KMS-11 (cell line): ENCODE measurements at regions not wholly inside any gene's neighbourhood (a gene's known extent, or its start where the extent isn't known, plus 50 kb on each side); places are given as distances from the start of the nearest gene placed in this dataset.

Experiments
- H2AFZ ChIP-seq: fragments of 200-600 bp; sonication (generic); 2 replicates; pipeline ENCODE4 v1.6.1; 2016; ENCODE audit warnings: antibody characterized with exemption, mixed run types, low read depth
- H3K27ac ChIP-seq: fragments of 200-600 bp; sonication (generic); 2 replicates; pipeline ENCODE4 v1.6.1; 2016; ENCODE audit warnings: mild to moderate bottlenecking, mixed run types
- H3K27me3 ChIP-seq: fragments of 200-600 bp; sonication (generic); 2 replicates; pipeline ENCODE4 v1.6.1; 2017; ENCODE audit warnings: mild to moderate bottlenecking, low read depth, mixed run types, moderate library complexity; ENCODE audit not compliant: insufficient read depth
- H3K36me3 ChIP-seq: fragments of 200-600 bp; sonication (generic); 2 replicates; pipeline ENCODE4 v1.6.1; 2017; ENCODE audit warnings: mild to moderate bottlenecking, mixed run types; ENCODE audit not compliant: insufficient read depth
- H3K4me1 ChIP-seq: fragments of 200-600 bp; sonication (generic); 2 replicates; pipeline ENCODE4 v1.6.1; 2016; ENCODE audit warnings: mild to moderate bottlenecking, low read depth, mixed run types; ENCODE audit not compliant: poor library complexity, severe bottlenecking
- H3K4me2 ChIP-seq: fragments of 200-600 bp; sonication (generic); 2 replicates; pipeline ENCODE4 v1.7.0; 2016; ENCODE audit warnings: mild to moderate bottlenecking, mixed run types
- H3K4me3 ChIP-seq: fragments of 200-600 bp; sonication (generic); IDR thresholded peaks from 2 replicates; pipeline ENCODE4 v1.6.1; 2017; ENCODE audit warnings: low read depth, low read length, mixed read lengths; ENCODE audit not compliant: insufficient read depth
- H3K79me2 ChIP-seq: fragments of 200-600 bp; sonication (generic); 2 replicates; pipeline ENCODE4 v1.6.1; 2016; ENCODE audit warnings: low read depth, mixed run types; ENCODE audit not compliant: insufficient read depth
- H3K9ac ChIP-seq: fragments of 200-600 bp; sonication (generic); 2 replicates; pipeline ENCODE4 v1.6.1; 2016; ENCODE audit warnings: mild to moderate bottlenecking, mixed run types
- H4K20me1 ChIP-seq: fragments of 200-600 bp; sonication (generic); 2 replicates; pipeline ENCODE4 v1.6.1; 2016; ENCODE audit warnings: mild to moderate bottlenecking, mixed run types; ENCODE audit not compliant: insufficient read depth
- CTCF ChIP-seq: fragments of 200-600 bp; sonication (generic); conservative IDR thresholded peaks from 2 replicates; pipeline ENCODE4 v1.6.1; 2017; ENCODE audit warnings: low read depth, mild to moderate bottlenecking, antibody characterized with exemption, low read length, moderate library complexity, mixed read lengths

GRCh38 chr3:62961874-62962556, 86.8 kb upstream of the CADPS start:
- Histone ChIP-seq H3K27me3 (no peaks in the 10 kb centered on the region), H3K4me3 (no peak overlapping the region), H3K4me1 (no peaks in the 10 kb centered on the region), H3K4me2 (no peak overlapping the region), H3K79me2 (no peaks in the 10 kb centered on the region), H3K9ac (no peak overlapping the region), H3K27ac (no peak overlapping the region), H4K20me1 (no peaks in the 10 kb centered on the region), H2AFZ (no peak overlapping the region), H3K36me3 (no peaks in the 10 kb centered on the region)
- no peak for TF ChIP-seq CTCF

GRCh38 chr3:62962714-62963113, 87.5 kb upstream of the CADPS start:
- H3K79me2 ChIP-seq, result no peaks in the 10 kb centered on the region
- no peak overlapping the region for H3K27ac ChIP-seq
- no peak for TF ChIP-seq CTCF

GRCh38 chr3:62965311-62965710, 90.1 kb upstream of the CADPS start:
- no peaks in the 10 kb centered on the region for H3K4me1 ChIP-seq
- H3K9ac ChIP-seq, result no peak overlapping the region
- H3K4me2 ChIP-seq, result no peak overlapping the region
- no peaks in the 10 kb centered on the region for H3K36me3 ChIP-seq
- no peaks in the 10 kb centered on the region for H4K20me1 ChIP-seq
- no peaks in the 10 kb centered on the region for H3K27me3 ChIP-seq
- H3K79me2 ChIP-seq, result no peaks in the 10 kb centered on the region
- no peak overlapping the region for H2AFZ ChIP-seq
- no peak overlapping the region for H3K4me3 ChIP-seq
- no peak overlapping the region for H3K27ac ChIP-seq
- TF ChIP-seq CTCF, result no peak

More at GRCh38 chr3:62962714-62963113, 87.5 kb upstream of the CADPS start:
- H3K4me3 ChIP-seq, result no peak overlapping the region
- no peak overlapping the region for H3K9ac ChIP-seq
- no peaks in the 10 kb centered on the region for H3K4me1 ChIP-seq
- no peaks in the 10 kb centered on the region for H3K36me3 ChIP-seq
- H3K4me2 ChIP-seq, result no peak overlapping the region
- H3K27me3 ChIP-seq, result no peaks in the 10 kb centered on the region
- H2AFZ ChIP-seq, result no peak overlapping the region
- H4K20me1 ChIP-seq, result no peaks in the 10 kb centered on the region

- Histone ChIP-seq H3K36me3 (no peaks in the 10 kb centered on the region), H3K9ac (no peak overlapping the region), H3K4me3 (no peak overlapping the region), H3K4me1 (no peaks in the 10 kb centered on the region), H3K79me2 (no peaks in the 10 kb centered on the region), H2AFZ (no peak overlapping the region), H3K27ac (no peak overlapping the region), H3K27me3 (no peaks in the 10 kb centered on the region), H4K20me1 (no peaks in the 10 kb centered on the region), H3K4me2 (no peak overlapping the region)
- TF ChIP-seq CTCF, result no peak
These were observed 92.9 kb upstream of the CADPS start for GRCh38 chr3:62968128-62968527.
